Testis (tissue), 2 donors: ENCODE measurements at regions not wholly inside any gene's neighbourhood (a gene's known extent, or its start where the extent isn't known, plus 50 kb on each side); places are given as distances from the start of the nearest gene placed in this dataset.

Experiments
- DNase-seq: peaks from one replicate; pipeline ENCODE4 v3.0.0-alpha.2; 2019
- H3K27ac ChIP-seq, 2 donors: fragments of 200-600 bp; sonication (generic); one replicate each; pipeline ENCODE4 v1.5.1; 2019
- H3K27me3 ChIP-seq: fragments of 200-600 bp; sonication (generic); one replicate; pipeline ENCODE4 v1.5.1; 2019
- H3K36me3 ChIP-seq: fragments of 200-600 bp; sonication (generic); one replicate; pipeline ENCODE4 v1.5.1; 2017; ENCODE audit warnings: low read depth; ENCODE audit errors: missing control alignments
- H3K4me1 ChIP-seq: fragments of 200-600 bp; sonication (generic); one replicate; pipeline ENCODE4 v1.5.1; 2019
- H3K4me3 ChIP-seq, 2 donors: fragments of 200-600 bp; sonication (generic); one replicate each; pipeline ENCODE4 v1.5.1; 2017 to 2019
- H3K9me3 ChIP-seq: fragments of 200-600 bp; sonication (generic); one replicate; pipeline ENCODE4 v1.5.1; 2017
- POLR2A ChIP-seq: fragments of 450-650 bp; IDR thresholded peaks from one replicate; pipeline ENCODE4 v1.6.1; 2017; ENCODE audit warnings: antibody characterized with exemption, mild to moderate bottlenecking, moderate library complexity
- WGBS, 2 donors: methylation state at CpG; one replicate each; pipeline ENCODE4 v1.1.5; 2018; 5-methylcytosine and 5-hydroxymethylcytosine counted together
- intact Hi-C: fragments of 100-400 bp; cut with DNase I; formaldehyde crosslinking; loops from one replicate; pipeline ENCODE4 v1.15.1; 2023; ENCODE audit warnings: low total_unique reads
- TF ChIP-seq, protein P1 (sequence below), 3 experiments: fragments of 450-650 bp in 2 of 3; fragments of 200-600 bp in 1 of 3; sonication (generic) in 1 of 3; IDR thresholded peaks; one replicate each; pipeline ENCODE4 v1.5.1; 2016 to 2019; ENCODE audit warnings: antibody characterized with exemption in 3 of 3, mild to moderate bottlenecking in 2 of 3, moderate library complexity in 1 of 3

GRCh38 chr3:94303266-94303665 lies 240.4 kb downstream of the NSUN3 start:
- H3K27ac ChIP-seq: no peak overlapping the region
- TF ChIP-seq POLR2A: no peak
- TF ChIP-seq, protein P1, sequence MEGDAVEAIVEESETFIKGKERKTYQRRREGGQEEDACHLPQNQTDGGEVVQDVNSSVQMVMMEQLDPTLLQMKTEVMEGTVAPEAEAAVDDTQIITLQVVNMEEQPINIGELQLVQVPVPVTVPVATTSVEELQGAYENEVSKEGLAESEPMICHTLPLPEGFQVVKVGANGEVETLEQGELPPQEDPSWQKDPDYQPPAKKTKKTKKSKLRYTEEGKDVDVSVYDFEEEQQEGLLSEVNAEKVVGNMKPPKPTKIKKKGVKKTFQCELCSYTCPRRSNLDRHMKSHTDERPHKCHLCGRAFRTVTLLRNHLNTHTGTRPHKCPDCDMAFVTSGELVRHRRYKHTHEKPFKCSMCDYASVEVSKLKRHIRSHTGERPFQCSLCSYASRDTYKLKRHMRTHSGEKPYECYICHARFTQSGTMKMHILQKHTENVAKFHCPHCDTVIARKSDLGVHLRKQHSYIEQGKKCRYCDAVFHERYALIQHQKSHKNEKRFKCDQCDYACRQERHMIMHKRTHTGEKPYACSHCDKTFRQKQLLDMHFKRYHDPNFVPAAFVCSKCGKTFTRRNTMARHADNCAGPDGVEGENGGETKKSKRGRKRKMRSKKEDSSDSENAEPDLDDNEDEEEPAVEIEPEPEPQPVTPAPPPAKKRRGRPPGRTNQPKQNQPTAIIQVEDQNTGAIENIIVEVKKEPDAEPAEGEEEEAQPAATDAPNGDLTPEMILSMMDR (IDR thresholded peaks at IDR 0.05): no peak
- 75 to 85% methylated on average over 4 of the region's 4 CpGs for WGBS, 2 donors

DNA sequence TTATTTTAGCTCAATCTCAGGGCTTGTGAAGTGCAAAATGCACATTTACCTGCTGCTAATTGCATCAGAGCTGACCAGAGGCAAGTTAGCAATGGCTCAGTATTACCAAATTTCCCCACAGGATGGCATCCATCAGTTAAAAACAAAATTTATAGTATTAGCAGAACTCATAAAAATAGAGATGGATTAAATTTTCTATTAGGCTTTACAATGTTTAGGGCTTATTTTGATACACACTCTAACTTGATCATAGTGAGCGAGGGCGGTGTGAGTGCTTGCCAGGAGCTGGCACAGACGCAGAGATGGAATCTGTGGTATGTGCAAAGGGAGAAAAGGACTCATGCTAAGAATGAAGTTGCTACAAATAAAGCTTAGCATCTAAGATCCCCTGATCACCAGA lies 241.0 kb downstream of the NSUN3 start:
- Histone ChIP-seq H3K4me1 (peaks cover 17% of the 10 kb centered on the region), H3K36me3 (no peaks in the 10 kb centered on the region), H3K27me3 (no peaks in the 10 kb centered on the region), H3K9me3 (no peaks in the 10 kb centered on the region), H3K27ac (no peak overlapping the region), H3K4me3 (no peak overlapping the region)
- peak; percentile 33 for DNase-seq
- intact Hi-C loops: no loop called here
- 19 to 49% methylated on average over 3 of the region's 3 CpGs for WGBS, 2 donors
- TF ChIP-seq, protein P1 (IDR thresholded peaks at IDR 0.05): no peak
- no peak for TF ChIP-seq POLR2A

More at GRCh38 chr3:94303266-94303665, 240.4 kb downstream of the NSUN3 start:
- H3K4me3 ChIP-seq: no peak overlapping the region
- intact Hi-C loops: no loop called here
- DNase-seq: no peak
- peaks cover 17% of the 10 kb centered on the region for H3K4me1 ChIP-seq
- no peaks in the 10 kb centered on the region for H3K9me3 ChIP-seq
- no peaks in the 10 kb centered on the region for H3K36me3 ChIP-seq
- H3K27me3 ChIP-seq: no peaks in the 10 kb centered on the region

GRCh38 chr3:94304954-94305353 lies 242.1 kb downstream of the NSUN3 start:
- DNase-seq: no peak
- Histone ChIP-seq H3K27ac (no peak overlapping the region), H3K4me1 (peaks cover 17% of the 10 kb centered on the region), H3K9me3 (no peaks in the 10 kb centered on the region), H3K36me3 (no peaks in the 10 kb centered on the region), H3K27me3 (no peaks in the 10 kb centered on the region), H3K4me3 (no peak overlapping the region)
- intact Hi-C loops: no loop called here
- 54 to 61% methylated on average over 5 of the region's 5 CpGs for WGBS, 2 donors
- TF ChIP-seq POLR2A: no peak
- TF ChIP-seq, protein P1 (IDR thresholded peaks at IDR 0.05): no peak

GRCh38 chr3:94305835-94306611 lies 243.2 kb downstream of the NSUN3 start:
- no peaks in the 10 kb centered on the region for H3K27me3 ChIP-seq
- H3K4me3 ChIP-seq: no peak overlapping the region
- no peaks in the 10 kb centered on the region for H3K9me3 ChIP-seq
- no peak for DNase-seq
- peaks cover 17% of the 10 kb centered on the region for H3K4me1 ChIP-seq
- no peaks in the 10 kb centered on the region for H3K36me3 ChIP-seq
- no peak for TF ChIP-seq POLR2A
- TF ChIP-seq, protein P1 (IDR thresholded peaks at IDR 0.05): no peak
- H3K27ac ChIP-seq: no peak overlapping the region
- WGBS, 2 donors: 53 to 59% methylated on average over 16 of the region's 16 CpGs
- intact Hi-C loops: no loop called here

GRCh38 chr3:94307588-94307987 lies 244.7 kb downstream of the NSUN3 start:
- Histone ChIP-seq H3K4me1 (peaks cover 17% of the 10 kb centered on the region), H3K4me3 (no peak overlapping the region), H3K9me3 (no peaks in the 10 kb centered on the region), H3K36me3 (no peaks in the 10 kb centered on the region), H3K27me3 (no peaks in the 10 kb centered on the region), H3K27ac (no peak overlapping the region)
- no peak for DNase-seq
- TF ChIP-seq, protein P1 (IDR thresholded peaks at IDR 0.05): no peak
- no peak for TF ChIP-seq POLR2A
- intact Hi-C loops: no loop called here
